ENCODE measurements at regions not wholly inside any gene's neighbourhood (a gene's known extent, or its start where the extent isn't known, plus 50 kb on each side); places are given as distances from the start of the nearest gene placed in this dataset.

- H3K9me3 ChIP-seq = peaks cover 0 to 5% (median 0%) of the 10 kb centered on the region in 4 donors
- 22 to 32% methylated on average over 5 of the region's 5 CpGs for WGBS, 2 donors
- no peaks in the 10 kb centered on the region for H3K36me3 ChIP-seq
- intact Hi-C loops (cut with DNase I) = no loop called here
- no peaks in the 10 kb centered on the region for H3K27me3 ChIP-seq
- peaks cover 0 to 5% (median 0%) of the 10 kb centered on the region in 4 donors for H3K4me1 ChIP-seq
- H3K4me3 ChIP-seq = no peak overlapping the region
- TF ChIP-seq POLR2AphosphoS5 (IDR thresholded peaks at IDR 0.05) = no peak
- no peak for TF ChIP-seq POLR2A (IDR thresholded peaks at IDR 0.05)
- no peak for TF ChIP-seq EP300 (IDR thresholded peaks at IDR 0.05)
- TF ChIP-seq CTCF (IDR thresholded peaks at IDR 0.05) = peak in 3 of 4 experiments; percentile 13 to 41 (median 14)
- H3K27ac ChIP-seq = no peak overlapping the region
- no peak for DNase-seq
Observed at GRCh38 chr12:19643635-19644034, 204.3 kb downstream of the AEBP2 start.

- DNase-seq = no peak
- Histone ChIP-seq H3K27ac (no peak overlapping the region), H3K4me3 (no peak overlapping the region), H3K4me1 (peaks cover 0 to 5% (median 0%) of the 10 kb centered on the region in 4 donors), H3K9me3 (peaks cover 0 to 5% (median 0%) of the 10 kb centered on the region in 4 donors), H3K36me3 (no peaks in the 10 kb centered on the region), H3K27me3 (no peaks in the 10 kb centered on the region)
- 76 to 88% methylated on average over 3 of the region's 3 CpGs for WGBS, 2 donors
- TF ChIP-seq POLR2A (IDR thresholded peaks at IDR 0.05) = no peak
- TF ChIP-seq POLR2AphosphoS5 (IDR thresholded peaks at IDR 0.05) = no peak
- TF ChIP-seq CTCF (IDR thresholded peaks at IDR 0.05) = no peak
- TF ChIP-seq EP300 (IDR thresholded peaks at IDR 0.05) = no peak
- intact Hi-C loops (cut with DNase I) = no loop called here
Observed at GRCh38 chr12:19644571-19644970, 205.3 kb downstream of the AEBP2 start.

GRCh38 chr12:19645823-19646222 is 206.5 kb downstream of the AEBP2 start:
- DNase-seq = no peak
- H3K4me3 ChIP-seq = no peak overlapping the region
- H3K27ac ChIP-seq = no peak overlapping the region
- H3K36me3 ChIP-seq = no peaks in the 10 kb centered on the region
- no peaks in the 10 kb centered on the region for H3K27me3 ChIP-seq
- intact Hi-C loops (cut with DNase I) = no loop called here
- H3K4me1 ChIP-seq = peaks cover 0 to 5% (median 0%) of the 10 kb centered on the region in 4 donors
- peaks cover 0 to 5% (median 0%) of the 10 kb centered on the region in 4 donors for H3K9me3 ChIP-seq
- TF ChIP-seq POLR2AphosphoS5 (IDR thresholded peaks at IDR 0.05) (no peak), EP300 (IDR thresholded peaks at IDR 0.05) (no peak), POLR2A (IDR thresholded peaks at IDR 0.05) (no peak), CTCF (IDR thresholded peaks at IDR 0.05) (no peak)

GRCh38 chr12:19646599-19646998 is 207.3 kb downstream of the AEBP2 start:
- H3K27me3 ChIP-seq = no peaks in the 10 kb centered on the region
- H3K27ac ChIP-seq = no peak overlapping the region
- H3K36me3 ChIP-seq = no peaks in the 10 kb centered on the region
- 59 to 79% methylated on average over 1 of the region's 1 CpG for WGBS, 2 donors
- H3K9me3 ChIP-seq = peaks cover 0 to 5% (median 0%) of the 10 kb centered on the region in 4 donors
- no peak for DNase-seq
- intact Hi-C loops (cut with DNase I) = no loop called here
- H3K4me3 ChIP-seq = no peak overlapping the region
- no peak for TF ChIP-seq POLR2AphosphoS5 (IDR thresholded peaks at IDR 0.05)
- no peak for TF ChIP-seq CTCF (IDR thresholded peaks at IDR 0.05)
- TF ChIP-seq EP300 (IDR thresholded peaks at IDR 0.05) = no peak
- no peak for TF ChIP-seq POLR2A (IDR thresholded peaks at IDR 0.05)
- peaks cover 0 to 5% (median 0%) of the 10 kb centered on the region in 4 donors for H3K4me1 ChIP-seq

All from sigmoid colon (tissue), 6 donors.